ENCODE measurements at regions not wholly inside any gene's neighbourhood (a gene's known extent, or its start where the extent isn't known, plus 50 kb on each side); places are given as distances from the start of the nearest gene placed in this dataset.

- Histone ChIP-seq H3K9me2 (ENCODE audit: insufficient read depth, low read length) (no peaks in the 10 kb centered on the region), H3K4me2 (ENCODE audit: low read length) (no peak overlapping the region), H3K27ac (ENCODE audit: low read depth, low read length, poor library complexity, severe bottlenecking) (no peak overlapping the region), H3K4me1 (ENCODE audit: insufficient read depth, low read length, poor library complexity, severe bottlenecking) (peaks cover 19% of the 10 kb centered on the region), H3K4me3 (ENCODE audit: low read depth, low read length, poor library complexity, severe bottlenecking) (no peak overlapping the region), H2AFZ (ENCODE audit: low read length) (no peak overlapping the region), H4K20me1 (ENCODE audit: insufficient read depth, low read length) (no peaks in the 10 kb centered on the region), H3K9me3 (ENCODE audit: low read length) (no peaks in the 10 kb centered on the region), H3K79me2 (ENCODE audit: insufficient read depth, low read depth, low read length) (no peaks in the 10 kb centered on the region), H3K36me3 (ENCODE audit: insufficient read depth, low read length) (no peaks in the 10 kb centered on the region)
- TF ChIP-seq CTCF (conservative IDR thresholded peaks at IDR 0.05; ENCODE audit: low read length) (no peak), EZH2phosphoT487 (IDR thresholded peaks at IDR 0.05; ENCODE audit: borderline replicate concordance, low read depth, low read length) (no peak)
- no peak for DNase-seq (ENCODE audit: low spot score)
- POLR2A ChIA-PET = interaction anchor here (0.9 kb wide), 1 partner anchor 10 kb away, joined by 3 read pairs; no protein-coding TSS in a partner anchor
- intact Hi-C loops (cut with micrococcal nuclease; ENCODE audit: unreplicated experiment) = no loop called here
- BruUV-seq (replicated peaks) = no TSS peak
- CTCF ChIA-PET (ENCODE audit: unreplicated experiment) = no interaction called here
Observed at GRCh38 chr15:66875588-66876420, 173.8 kb downstream of the SMAD6 start.

- H3K79me2 ChIP-seq (ENCODE audit: insufficient read depth, low read depth, low read length) = no peaks in the 10 kb centered on the region
- no peak for TF ChIP-seq CTCF (conservative IDR thresholded peaks at IDR 0.05; ENCODE audit: low read length)
- no peak for TF ChIP-seq EZH2phosphoT487 (IDR thresholded peaks at IDR 0.05; ENCODE audit: borderline replicate concordance, low read depth, low read length)
- H3K9me3 ChIP-seq (ENCODE audit: low read length) = no peaks in the 10 kb centered on the region
- no peaks in the 10 kb centered on the region for H3K36me3 ChIP-seq (ENCODE audit: insufficient read depth, low read length)
- no peak for DNase-seq (ENCODE audit: low spot score)
- BruUV-seq (replicated peaks) = no TSS peak
- no peak overlapping the region for H3K4me2 ChIP-seq (ENCODE audit: low read length)
- H3K4me3 ChIP-seq (ENCODE audit: low read depth, low read length, poor library complexity, severe bottlenecking) = no peak overlapping the region
- ChIA-PET POLR2A (interaction anchor here (0.9 kb wide), 1 partner anchor 10 kb away, joined by 3 read pairs; no protein-coding TSS in a partner anchor), CTCF (ENCODE audit: unreplicated experiment) (no interaction called here)
- peaks cover 19% of the 10 kb centered on the region for H3K4me1 ChIP-seq (ENCODE audit: insufficient read depth, low read length, poor library complexity, severe bottlenecking)
- intact Hi-C loops (cut with micrococcal nuclease; ENCODE audit: unreplicated experiment) = no loop called here
- H2AFZ ChIP-seq (ENCODE audit: low read length) = no peak overlapping the region
- H4K20me1 ChIP-seq (ENCODE audit: insufficient read depth, low read length) = no peaks in the 10 kb centered on the region
- no peaks in the 10 kb centered on the region for H3K9me2 ChIP-seq (ENCODE audit: insufficient read depth, low read length)
- no peak overlapping the region for H3K27ac ChIP-seq (ENCODE audit: low read depth, low read length, poor library complexity, severe bottlenecking)
Observed at GRCh38 chr15:66876421-66876730, 174.3 kb downstream of the SMAD6 start.

GRCh38 chr15:66876731-66877476 is 174.9 kb downstream of the SMAD6 start:
- no peaks in the 10 kb centered on the region for H3K9me2 ChIP-seq (ENCODE audit: insufficient read depth, low read length)
- intact Hi-C loops (cut with micrococcal nuclease; ENCODE audit: unreplicated experiment) = no loop called here
- H3K27ac ChIP-seq (ENCODE audit: low read depth, low read length, poor library complexity, severe bottlenecking) = no peak overlapping the region
- POLR2A ChIA-PET = interaction anchor here (0.9 kb wide), 1 partner anchor 9 kb away, joined by 3 read pairs; no protein-coding TSS in a partner anchor
- H2AFZ ChIP-seq (ENCODE audit: low read length) = no peak overlapping the region
- H3K4me1 ChIP-seq (ENCODE audit: insufficient read depth, low read length, poor library complexity, severe bottlenecking) = peaks cover 18% of the 10 kb centered on the region
- no TSS peak for BruUV-seq (replicated peaks)
- no peaks in the 10 kb centered on the region for H4K20me1 ChIP-seq (ENCODE audit: insufficient read depth, low read length)
- TF ChIP-seq EZH2phosphoT487 (IDR thresholded peaks at IDR 0.05; ENCODE audit: borderline replicate concordance, low read depth, low read length) (no peak), CTCF (conservative IDR thresholded peaks at IDR 0.05; ENCODE audit: low read length) (no peak)
- no peaks in the 10 kb centered on the region for H3K79me2 ChIP-seq (ENCODE audit: insufficient read depth, low read depth, low read length)
- DNase-seq (ENCODE audit: low spot score) = no peak
- H3K36me3 ChIP-seq (ENCODE audit: insufficient read depth, low read length) = no peaks in the 10 kb centered on the region
- no peaks in the 10 kb centered on the region for H3K9me3 ChIP-seq (ENCODE audit: low read length)
- no peak overlapping the region for H3K4me2 ChIP-seq (ENCODE audit: low read length)
- CTCF ChIA-PET (ENCODE audit: unreplicated experiment) = no interaction called here
- no peak overlapping the region for H3K4me3 ChIP-seq (ENCODE audit: low read depth, low read length, poor library complexity, severe bottlenecking)

Data from OCI-LY7 (cell line).